ENCODE measurements at regions not wholly inside any gene's neighbourhood (a gene's known extent, or its start where the extent isn't known, plus 50 kb on each side); places are given as distances from the start of the nearest gene placed in this dataset.

DNA sequence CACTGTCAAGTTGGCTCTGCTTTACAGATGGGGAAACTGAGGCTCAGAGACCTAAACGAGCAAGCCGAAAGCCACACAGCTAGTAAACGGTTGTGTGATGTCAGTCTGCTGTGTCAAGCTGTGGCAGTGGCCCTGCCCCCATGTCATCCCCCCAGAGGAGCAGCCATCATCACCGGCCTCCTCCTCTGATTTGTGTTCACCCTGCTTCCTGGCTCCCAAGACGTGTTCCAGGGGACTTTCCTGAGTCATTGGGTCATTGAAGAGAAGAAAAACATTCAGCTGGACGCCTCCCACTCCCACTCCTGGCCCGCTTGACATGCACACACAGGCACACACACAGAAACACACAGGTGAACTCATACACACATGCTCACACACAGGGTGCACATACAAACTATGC, 54.0 kb upstream of the CIBAR2 start:
- TF ChIP-seq, protein P1, sequence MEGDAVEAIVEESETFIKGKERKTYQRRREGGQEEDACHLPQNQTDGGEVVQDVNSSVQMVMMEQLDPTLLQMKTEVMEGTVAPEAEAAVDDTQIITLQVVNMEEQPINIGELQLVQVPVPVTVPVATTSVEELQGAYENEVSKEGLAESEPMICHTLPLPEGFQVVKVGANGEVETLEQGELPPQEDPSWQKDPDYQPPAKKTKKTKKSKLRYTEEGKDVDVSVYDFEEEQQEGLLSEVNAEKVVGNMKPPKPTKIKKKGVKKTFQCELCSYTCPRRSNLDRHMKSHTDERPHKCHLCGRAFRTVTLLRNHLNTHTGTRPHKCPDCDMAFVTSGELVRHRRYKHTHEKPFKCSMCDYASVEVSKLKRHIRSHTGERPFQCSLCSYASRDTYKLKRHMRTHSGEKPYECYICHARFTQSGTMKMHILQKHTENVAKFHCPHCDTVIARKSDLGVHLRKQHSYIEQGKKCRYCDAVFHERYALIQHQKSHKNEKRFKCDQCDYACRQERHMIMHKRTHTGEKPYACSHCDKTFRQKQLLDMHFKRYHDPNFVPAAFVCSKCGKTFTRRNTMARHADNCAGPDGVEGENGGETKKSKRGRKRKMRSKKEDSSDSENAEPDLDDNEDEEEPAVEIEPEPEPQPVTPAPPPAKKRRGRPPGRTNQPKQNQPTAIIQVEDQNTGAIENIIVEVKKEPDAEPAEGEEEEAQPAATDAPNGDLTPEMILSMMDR (IDR thresholded peaks at IDR 0.05 in 4 of 5, conservative IDR thresholded peaks at IDR 0.05 in 1 of 5): no peak
- TF ChIP-seq POLR2A (IDR thresholded peaks at IDR 0.05): no peak
